ENCODE measurements at regions not wholly inside any gene's neighbourhood (a gene's known extent, or its start where the extent isn't known, plus 50 kb on each side); places are given as distances from the start of the nearest gene placed in this dataset.

DNA sequence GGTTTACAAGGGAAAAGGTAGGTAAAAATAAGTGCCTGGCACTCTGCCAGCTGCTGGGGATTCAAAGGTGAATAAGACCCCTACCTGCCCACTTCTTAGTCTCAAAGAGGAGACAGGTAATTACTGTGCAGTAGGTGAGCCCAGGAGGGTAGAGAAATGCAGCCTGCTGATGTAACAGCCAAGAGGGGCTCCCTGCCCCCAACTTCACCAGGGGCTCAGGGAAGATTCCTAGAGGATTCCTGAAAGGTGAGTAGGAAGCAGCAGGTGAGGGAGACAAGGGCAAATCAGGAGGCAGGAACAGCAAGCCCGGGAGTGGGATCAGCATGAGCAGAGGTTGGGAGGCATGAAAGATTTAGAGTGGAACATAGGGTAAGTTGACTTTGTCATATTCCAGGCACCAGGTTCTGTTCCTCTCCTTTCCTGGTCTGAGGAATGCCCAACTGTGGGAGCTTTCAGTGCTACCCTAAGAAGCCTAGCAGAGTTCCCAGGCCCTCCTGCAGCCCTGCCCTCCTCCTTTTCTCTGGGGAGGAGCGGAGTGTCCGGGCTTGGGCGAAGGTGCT is 258.1 kb downstream of the LRFN2 start:
- Histone ChIP-seq H3K9me3 (no peaks in the 10 kb centered on the region), H3K27me3 (ENCODE audit: insufficient read depth in 3 of 3, low read length in 2 of 3) (no peaks in the 10 kb centered on the region), H3K4me3 (no peak overlapping the region), H3K36me3 (ENCODE audit: insufficient read depth in 1 of 2, low read depth in 1 of 2) (no peaks in the 10 kb centered on the region), H3K27ac (no peak overlapping the region), H3K4me1 (peaks cover 9% of the 10 kb centered on the region)
- TF ChIP-seq, protein P1, sequence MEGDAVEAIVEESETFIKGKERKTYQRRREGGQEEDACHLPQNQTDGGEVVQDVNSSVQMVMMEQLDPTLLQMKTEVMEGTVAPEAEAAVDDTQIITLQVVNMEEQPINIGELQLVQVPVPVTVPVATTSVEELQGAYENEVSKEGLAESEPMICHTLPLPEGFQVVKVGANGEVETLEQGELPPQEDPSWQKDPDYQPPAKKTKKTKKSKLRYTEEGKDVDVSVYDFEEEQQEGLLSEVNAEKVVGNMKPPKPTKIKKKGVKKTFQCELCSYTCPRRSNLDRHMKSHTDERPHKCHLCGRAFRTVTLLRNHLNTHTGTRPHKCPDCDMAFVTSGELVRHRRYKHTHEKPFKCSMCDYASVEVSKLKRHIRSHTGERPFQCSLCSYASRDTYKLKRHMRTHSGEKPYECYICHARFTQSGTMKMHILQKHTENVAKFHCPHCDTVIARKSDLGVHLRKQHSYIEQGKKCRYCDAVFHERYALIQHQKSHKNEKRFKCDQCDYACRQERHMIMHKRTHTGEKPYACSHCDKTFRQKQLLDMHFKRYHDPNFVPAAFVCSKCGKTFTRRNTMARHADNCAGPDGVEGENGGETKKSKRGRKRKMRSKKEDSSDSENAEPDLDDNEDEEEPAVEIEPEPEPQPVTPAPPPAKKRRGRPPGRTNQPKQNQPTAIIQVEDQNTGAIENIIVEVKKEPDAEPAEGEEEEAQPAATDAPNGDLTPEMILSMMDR (IDR thresholded peaks at IDR 0.05) = no peak
- ATAC-seq = no peak
- no peak for DNase-seq
- WGBS, 3 donors = 75 to 89% (median 86%) methylated on average over 3 to 4 of the region's 4 CpGs
- intact Hi-C loops (cut with DNase I) = loop anchor here in 1 of 2 donors (5.0 to 10.0 kb wide), 2 partner anchors 253 to 696 kb away; no protein-coding TSS in a partner anchor

DNA sequence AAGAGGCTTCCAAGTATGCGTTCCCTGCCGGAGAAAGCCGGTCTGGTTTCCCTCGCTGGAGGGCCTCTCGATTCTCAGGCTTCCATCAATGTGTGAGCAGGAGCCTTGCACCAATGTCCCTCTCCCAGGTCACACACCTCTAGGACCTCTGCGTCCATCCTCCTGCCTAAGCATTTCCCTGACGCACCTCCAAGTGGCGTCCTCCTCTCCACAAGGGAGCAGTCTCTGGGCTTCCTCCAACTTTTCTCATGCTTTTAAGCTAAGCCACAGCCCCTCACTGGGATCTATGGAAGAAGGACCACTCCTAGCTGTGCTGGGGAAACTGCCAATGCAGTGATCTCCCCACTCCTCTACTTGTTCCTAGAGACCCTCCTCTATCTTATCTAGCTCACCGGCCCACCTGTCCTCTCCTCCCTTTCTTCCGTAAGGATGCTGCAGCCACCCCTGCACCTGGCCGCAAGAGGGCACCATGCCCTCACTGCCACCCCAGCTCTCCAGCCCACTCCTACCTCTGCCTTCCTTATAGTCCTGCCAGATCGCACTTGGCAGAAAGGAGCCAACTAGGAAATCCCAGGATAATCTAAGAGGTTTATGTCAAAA is 258.7 kb downstream of the LRFN2 start:
- peak; percentile 44 to 74 (median 71) for ATAC-seq
- intact Hi-C loops (cut with DNase I) = loop anchor here in 1 of 2 donors (5.0 to 10.0 kb wide), 2 partner anchors 254 to 696 kb away; no protein-coding TSS in a partner anchor
- H3K27me3 ChIP-seq (ENCODE audit: insufficient read depth in 3 of 3, low read length in 2 of 3) = no peaks in the 10 kb centered on the region

DNA sequence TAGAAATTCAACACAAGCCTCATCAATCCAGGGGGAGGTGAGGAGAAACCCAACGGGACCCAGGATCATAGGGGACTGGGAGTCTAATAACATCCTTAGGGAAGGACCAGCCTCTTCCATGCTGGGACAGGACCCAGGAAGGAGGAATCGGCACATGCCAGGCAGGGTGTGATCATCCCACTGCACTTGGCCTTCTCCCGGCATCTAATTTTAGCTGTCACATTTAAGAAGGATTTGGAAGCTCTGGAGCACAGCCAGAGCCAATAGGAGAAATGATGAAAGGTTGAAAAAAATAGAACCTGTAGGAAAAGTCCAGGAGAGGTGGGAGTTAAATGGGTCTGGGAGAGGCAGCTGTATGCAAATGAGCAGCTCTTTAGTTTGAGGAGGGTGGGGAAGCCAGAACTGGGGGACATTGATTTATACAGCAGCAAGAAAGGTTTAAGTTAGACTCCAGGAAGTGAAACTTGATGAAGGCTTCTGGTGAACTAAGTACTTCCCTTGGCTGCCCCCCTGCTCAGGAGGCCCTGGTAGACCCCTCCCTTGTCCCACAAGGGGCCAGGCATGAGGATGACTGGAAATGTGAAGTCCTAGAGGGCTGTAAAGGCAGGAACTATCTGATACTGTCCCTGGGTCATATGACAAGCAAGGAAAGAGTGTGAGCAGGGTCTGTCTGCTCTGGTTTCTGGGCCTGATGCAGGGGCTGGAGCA is 260.3 kb downstream of the LRFN2 start:
- no peak overlapping the region for H3K27ac ChIP-seq
- ATAC-seq (peak in 3 of 4 donors; percentile 29 to 80 (median 59)), DNase-seq (no peak)
- H3K4me3 ChIP-seq = no peak overlapping the region
- H3K4me1 ChIP-seq = peaks cover 9% of the 10 kb centered on the region
- WGBS, 3 donors = 16 to 29% (median 23%) methylated on average over 3 of the region's 3 CpGs
- intact Hi-C loops (cut with DNase I) = loop anchor here in 1 of 2 donors (5.0 to 10.0 kb wide), 2 partner anchors 255 to 698 kb away; no protein-coding TSS in a partner anchor
- H3K9me3 ChIP-seq = no peaks in the 10 kb centered on the region
- H3K36me3 ChIP-seq (ENCODE audit: insufficient read depth in 1 of 2, low read depth in 1 of 2) = no peaks in the 10 kb centered on the region
- TF ChIP-seq, protein P1 (IDR thresholded peaks at IDR 0.05) = no peak
- H3K27me3 ChIP-seq (ENCODE audit: insufficient read depth in 3 of 3, low read length in 2 of 3) = no peaks in the 10 kb centered on the region

More for the DNA sequence above, 258.7 kb downstream of the LRFN2 start:
- Histone ChIP-seq H3K27ac (no peak overlapping the region), H3K4me3 (no peak overlapping the region), H3K36me3 (ENCODE audit: insufficient read depth in 1 of 2, low read depth in 1 of 2) (no peaks in the 10 kb centered on the region), H3K4me1 (peaks cover 9% of the 10 kb centered on the region), H3K9me3 (no peaks in the 10 kb centered on the region)
- TF ChIP-seq, protein P1 (IDR thresholded peaks at IDR 0.05) = peak; percentile 61
- WGBS, 3 donors = 52 to 68% (median 57%) methylated on average over 10 to 12 of the region's 12 CpGs
- DNase-seq = no peak

DNA sequence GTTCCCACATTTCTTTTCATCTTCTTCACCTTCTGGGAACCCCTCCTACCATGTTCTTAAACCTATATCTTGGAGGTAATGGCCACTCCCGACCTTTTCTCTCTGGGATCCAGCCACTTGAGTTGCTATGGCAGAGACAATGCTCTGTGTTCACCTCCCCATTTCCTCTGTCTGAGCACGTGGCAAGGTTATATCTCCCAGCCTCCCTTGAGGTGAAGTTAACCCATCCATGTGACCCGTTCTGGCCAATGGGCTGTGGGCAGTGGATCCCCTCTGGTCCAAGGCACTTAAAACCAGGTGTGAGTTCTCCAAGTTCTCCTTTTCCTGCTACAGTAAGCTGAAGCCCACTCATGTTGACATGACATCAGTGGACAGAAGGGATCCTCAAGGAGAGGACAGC is 261.4 kb downstream of the LRFN2 start:
- no peak for ATAC-seq
- intact Hi-C loops (cut with DNase I) = loop anchor here in 1 of 2 donors (5.0 to 10.0 kb wide), 2 partner anchors 257 to 699 kb away; no protein-coding TSS in a partner anchor
- 72 to 79% (median 78%) methylated on average over 3 of the region's 3 CpGs for WGBS, 3 donors

More for the DNA sequence above, 261.4 kb downstream of the LRFN2 start:
- Histone ChIP-seq H3K9me3 (no peaks in the 10 kb centered on the region), H3K4me1 (peaks cover 9% of the 10 kb centered on the region), H3K36me3 (ENCODE audit: insufficient read depth in 1 of 2, low read depth in 1 of 2) (no peaks in the 10 kb centered on the region), H3K27me3 (ENCODE audit: insufficient read depth in 3 of 3, low read length in 2 of 3) (no peaks in the 10 kb centered on the region), H3K4me3 (no peak overlapping the region), H3K27ac (no peak overlapping the region)
- TF ChIP-seq, protein P1 (IDR thresholded peaks at IDR 0.05) = no peak
- DNase-seq = no peak

All from psoas muscle (tissue), 7 donors.